ENCODE measurements at regions not wholly inside any gene's neighbourhood (a gene's known extent, or its start where the extent isn't known, plus 50 kb on each side); places are given as distances from the start of the nearest gene placed in this dataset.

GRCh38 chr2:177098001-177098613 is 114.5 kb upstream of the HNRNPA3 start:
- TF ChIP-seq POLR2A (IDR thresholded peaks at IDR 0.05; ENCODE audit: low read depth, low read length) (no peak), POLR2AphosphoS5 (IDR thresholded peaks at IDR 0.05; ENCODE audit: low read depth, low read length) (no peak), TAF1 (IDR thresholded peaks at IDR 0.05; ENCODE audit: low read depth, low read length) (no peak), SPI1 (IDR thresholded peaks at IDR 0.05; ENCODE audit: low read depth, low read length) (no peak), PAX5 (IDR thresholded peaks at IDR 0.05; ENCODE audit: insufficient read depth, low read length, severe bottlenecking) (no peak)

Measured in GM12891 (cell line).